ENCODE measurements at regions not wholly inside any gene's neighbourhood (a gene's known extent, or its start where the extent isn't known, plus 50 kb on each side); places are given as distances from the start of the nearest gene placed in this dataset.

GRCh38 chr5:24245821-24246220 is 399.0 kb downstream of the CDH10 start:
- no peak for TF ChIP-seq EZH2 (IDR thresholded peaks at IDR 0.05; ENCODE audit: low read length, missing control alignments)
- TF ChIP-seq, protein P1, sequence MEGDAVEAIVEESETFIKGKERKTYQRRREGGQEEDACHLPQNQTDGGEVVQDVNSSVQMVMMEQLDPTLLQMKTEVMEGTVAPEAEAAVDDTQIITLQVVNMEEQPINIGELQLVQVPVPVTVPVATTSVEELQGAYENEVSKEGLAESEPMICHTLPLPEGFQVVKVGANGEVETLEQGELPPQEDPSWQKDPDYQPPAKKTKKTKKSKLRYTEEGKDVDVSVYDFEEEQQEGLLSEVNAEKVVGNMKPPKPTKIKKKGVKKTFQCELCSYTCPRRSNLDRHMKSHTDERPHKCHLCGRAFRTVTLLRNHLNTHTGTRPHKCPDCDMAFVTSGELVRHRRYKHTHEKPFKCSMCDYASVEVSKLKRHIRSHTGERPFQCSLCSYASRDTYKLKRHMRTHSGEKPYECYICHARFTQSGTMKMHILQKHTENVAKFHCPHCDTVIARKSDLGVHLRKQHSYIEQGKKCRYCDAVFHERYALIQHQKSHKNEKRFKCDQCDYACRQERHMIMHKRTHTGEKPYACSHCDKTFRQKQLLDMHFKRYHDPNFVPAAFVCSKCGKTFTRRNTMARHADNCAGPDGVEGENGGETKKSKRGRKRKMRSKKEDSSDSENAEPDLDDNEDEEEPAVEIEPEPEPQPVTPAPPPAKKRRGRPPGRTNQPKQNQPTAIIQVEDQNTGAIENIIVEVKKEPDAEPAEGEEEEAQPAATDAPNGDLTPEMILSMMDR (conservative IDR thresholded peaks at IDR 0.05 in 1 of 2, IDR thresholded peaks at IDR 0.05 in 1 of 2; ENCODE audit: low read depth in 1 of 2, low read length in 2 of 2) = no peak

Data from fibroblast of lung (primary cell).